Esophagus mucosa (tissue), 1 donor: ENCODE measurements at regions not wholly inside any gene's neighbourhood (a gene's known extent, or its start where the extent isn't known, plus 50 kb on each side); places are given as distances from the start of the nearest gene placed in this dataset.
"Not testable (repeated sequence)": the region's sequence is repeated elsewhere in the genome, so short reads cannot be mapped to it uniquely, and the experiment has no call there.

Experiments used
- ATAC-seq: fragments of 200-7000 bp; cut with Tn5 transposase; one replicate; pipeline ENCODE4 v1.9.1; 2020
- donor health status: DM: yes; HTN: yes; CAD: no.

- peak; percentile 73 for ATAC-seq
Measured at GRCh38 chr18:8882632-8883408, 177.5 kb downstream of the MTCL1 start.

- ATAC-seq: peak; percentile 39
Measured at GRCh38 chr18:8883409-8883668, 178.0 kb downstream of the MTCL1 start.

- ATAC-seq: not testable (repeated sequence)
Measured at GRCh38 chr18:8887877-8888276, 182.5 kb downstream of the MTCL1 start.

- no peak for ATAC-seq
Measured at GRCh38 chr18:8889489-8889888, 184.1 kb downstream of the MTCL1 start.

GRCh38 chr18:8890503-8890902 lies 185.1 kb downstream of the MTCL1 start:
- ATAC-seq: not testable (repeated sequence)

- peak; percentile 91 for ATAC-seq
Measured at GRCh38 chr18:8890957-8891464, 185.7 kb downstream of the MTCL1 start.

- no peak for ATAC-seq
Measured at GRCh38 chr18:8893221-8893620, 187.9 kb downstream of the MTCL1 start.

- ATAC-seq: no peak
Measured at GRCh38 chr18:8893628-8894231, 188.4 kb downstream of the MTCL1 start.

- ATAC-seq: no peak
Measured at GRCh38 chr18:8894823-8895222, 189.5 kb downstream of the MTCL1 start.

- ATAC-seq: no peak
Measured at GRCh38 chr18:8895341-8895740, 190.0 kb downstream of the MTCL1 start.

- ATAC-seq: no peak
Measured at GRCh38 chr18:8895987-8896619, 190.7 kb downstream of the MTCL1 start.

- no peak for ATAC-seq
Measured at GRCh38 chr18:8899000-8899399, 193.6 kb downstream of the MTCL1 start.

GRCh38 chr18:8900552-8900951 lies 195.2 kb downstream of the MTCL1 start:
- ATAC-seq: no peak

- no peak for ATAC-seq
Measured at GRCh38 chr18:8901019-8901418, 195.7 kb downstream of the MTCL1 start.

- no peak for ATAC-seq
Measured at GRCh38 chr18:8904316-8904715, 198.2 kb upstream of the NDUFV2 start.

GRCh38 chr18:8908792-8909510 lies 193.5 kb upstream of the NDUFV2 start:
- no peak for ATAC-seq

GRCh38 chr18:8910186-8910822 lies 192.2 kb upstream of the NDUFV2 start:
- ATAC-seq: no peak

GRCh38 chr18:8910843-8911242 lies 191.7 kb upstream of the NDUFV2 start:
- no peak for ATAC-seq

GRCh38 chr18:8911408-8912340 lies 190.8 kb upstream of the NDUFV2 start:
- no peak for ATAC-seq

- ATAC-seq: peak; percentile 36
Measured at GRCh38 chr18:8912348-8913326, 189.9 kb upstream of the NDUFV2 start.
